ENCODE measurements at regions not wholly inside any gene's neighbourhood (a gene's known extent, or its start where the extent isn't known, plus 50 kb on each side); places are given as distances from the start of the nearest gene placed in this dataset.
"Not testable (repeated sequence)": the region's sequence is repeated elsewhere in the genome, so short reads cannot be mapped to it uniquely, and the experiment has no call there.

DNA sequence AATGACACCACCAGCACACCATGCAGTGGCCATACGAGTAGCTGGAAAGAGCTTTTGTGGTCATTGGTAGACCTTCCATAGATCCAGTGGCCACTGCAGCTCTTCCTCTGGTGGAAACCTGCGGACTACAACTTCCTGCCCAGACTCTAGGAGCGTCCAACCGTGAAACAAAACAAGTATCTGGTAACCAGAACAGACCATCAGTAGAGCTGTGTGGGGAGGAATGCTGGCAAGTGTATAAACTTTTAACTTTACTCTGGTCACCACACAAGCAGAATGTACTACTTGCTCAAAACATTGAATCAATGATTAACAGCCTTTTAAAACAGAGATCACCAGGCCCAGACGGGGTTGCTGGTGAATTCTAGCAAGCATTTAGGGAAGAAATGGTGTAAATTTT is 154.7 kb upstream of the DGKB start:
- H4K5ac ChIP-seq (ENCODE audit: insufficient read length, low read depth, low read length): no peak overlapping the region
- no peak overlapping the region for H3K23ac ChIP-seq (ENCODE audit: insufficient read length, low read depth, low read length)
- no peak overlapping the region for H4K91ac ChIP-seq (ENCODE audit: insufficient read length, low read depth, low read length)
- no peaks in the 10 kb centered on the region for H4K20me1 ChIP-seq (ENCODE audit: control insufficient read depth, insufficient read depth, insufficient read length)
- no peak overlapping the region for H4K8ac ChIP-seq (replicated peaks; ENCODE audit: insufficient read length, low read depth, low read length)
- no peak overlapping the region for H2BK15ac ChIP-seq (ENCODE audit: low read depth, low read length)
- H3K14ac ChIP-seq (ENCODE audit: insufficient read depth, low read length): no peak overlapping the region
- no peak overlapping the region for H3K4me3 Mint-ChIP-seq
- no peak overlapping the region for H2BK120ac ChIP-seq (ENCODE audit: low read depth, low read length, poor library complexity, severe bottlenecking)
- no peaks in the 10 kb centered on the region for H3K4me1 ChIP-seq (ENCODE audit: insufficient read depth, low read length)
- no peak overlapping the region for H2BK12ac ChIP-seq (ENCODE audit: insufficient read length, low read depth, low read length)
- H3K56ac ChIP-seq (ENCODE audit: insufficient read length, low read depth, low read length): no peak overlapping the region
- no peak overlapping the region for H2BK20ac ChIP-seq (ENCODE audit: low read depth, low read length, poor library complexity, severe bottlenecking)
- H3K79me1 ChIP-seq (ENCODE audit: insufficient read depth, low read depth, low read length, poor library complexity, severe bottlenecking): no peaks in the 10 kb centered on the region
- no peak overlapping the region for H2AFZ ChIP-seq (ENCODE audit: low read length)
- WGBS (ENCODE audit: extremely low coverage, insufficient read length, low lambda C conversion rate): no CpG with 5 or more reads among the region's 5 CpGs
- H3K4ac ChIP-seq (ENCODE audit: low read depth, low read length): no peak overlapping the region
- no peaks in the 10 kb centered on the region for H3K79me2 ChIP-seq (ENCODE audit: insufficient read depth, low read length)
- no peaks in the 10 kb centered on the region for H3K4me1 Mint-ChIP-seq
- peaks cover 9 to 14% (median 12%) of the 10 kb centered on the region in 3 experiments; a peak in 4 of 7 replicates for H3K36me3 Mint-ChIP-seq (ENCODE audit: insufficient read depth in 1 of 3, low read depth in 3 of 3)
- no peak overlapping the region for H3T11ph ChIP-seq (ENCODE audit: low read length)
- H3K9ac ChIP-seq (ENCODE audit: extremely low read depth, insufficient read length, low read length): no peak overlapping the region
- no peaks in the 10 kb centered on the region for H3K27me3 ChIP-seq (ENCODE audit: insufficient read depth, low read length)
- TF ChIP-seq CTCF (conservative IDR thresholded peaks at IDR 0.05): no peak
- no peak overlapping the region for H2BK5ac ChIP-seq (ENCODE audit: insufficient read length, low read length)
- H3K27ac Mint-ChIP-seq: 0 out of 7 replicates have a peak overlapping the region, but pooled peaks of 1 of the 3 experiments have one; percentile 35
- no peak overlapping the region for H3K4me2 ChIP-seq (ENCODE audit: insufficient read depth, insufficient read length, low read length)
- no peaks in the 10 kb centered on the region for H3K9me3 ChIP-seq (ENCODE audit: control insufficient read depth, low read depth, low read length)
- no peaks in the 10 kb centered on the region for H3K23me2 ChIP-seq (ENCODE audit: insufficient read length, low read depth, low read length, poor library complexity, severe bottlenecking)
- H2AK5ac ChIP-seq (ENCODE audit: insufficient read length, low read length): no peak overlapping the region
- peaks cover 11 to 15% of the 10 kb centered on the region in 2 experiments for H3K9me3 Mint-ChIP-seq
- DNase-seq: no peak
- no peaks in the 10 kb centered on the region for H3K27me3 Mint-ChIP-seq (ENCODE audit: low read depth)
- H3K18ac ChIP-seq (ENCODE audit: insufficient read length, low read depth, low read length): no peak overlapping the region
- H3K27ac ChIP-seq (ENCODE audit: insufficient read length, low read depth, low read length): no peak overlapping the region

- H2BK12ac ChIP-seq (ENCODE audit: insufficient read length, low read depth, low read length); H3K27me3 ChIP-seq (ENCODE audit: insufficient read depth, low read length); H2AK5ac ChIP-seq (ENCODE audit: insufficient read length, low read length); H3K79me2 ChIP-seq (ENCODE audit: insufficient read depth, low read length); H3K9ac ChIP-seq (ENCODE audit: extremely low read depth, insufficient read length, low read length); H3K4me1 ChIP-seq (ENCODE audit: insufficient read depth, low read length); H2BK15ac ChIP-seq (ENCODE audit: low read depth, low read length); DNase-seq; H2BK120ac ChIP-seq (ENCODE audit: low read depth, low read length, poor library complexity, severe bottlenecking); H3K4me3 Mint-ChIP-seq; H2AFZ ChIP-seq (ENCODE audit: low read length); H3K18ac ChIP-seq (ENCODE audit: insufficient read length, low read depth, low read length); H3K14ac ChIP-seq (ENCODE audit: insufficient read depth, low read length); H4K91ac ChIP-seq (ENCODE audit: insufficient read length, low read depth, low read length); H3K27ac Mint-ChIP-seq; H3K4me1 Mint-ChIP-seq; H3K4me2 ChIP-seq (ENCODE audit: insufficient read depth, insufficient read length, low read length); H3K9me3 ChIP-seq (ENCODE audit: control insufficient read depth, low read depth, low read length); H3K27ac ChIP-seq (ENCODE audit: insufficient read length, low read depth, low read length); H2BK20ac ChIP-seq (ENCODE audit: low read depth, low read length, poor library complexity, severe bottlenecking); H3K56ac ChIP-seq (ENCODE audit: insufficient read length, low read depth, low read length); H2BK5ac ChIP-seq (ENCODE audit: insufficient read length, low read length); H3K4ac ChIP-seq (ENCODE audit: low read depth, low read length); H3K27me3 Mint-ChIP-seq (ENCODE audit: low read depth); H3K79me1 ChIP-seq (ENCODE audit: insufficient read depth, low read depth, low read length, poor library complexity, severe bottlenecking); H3T11ph ChIP-seq (ENCODE audit: low read length); H3K23ac ChIP-seq (ENCODE audit: insufficient read length, low read depth, low read length); H4K5ac ChIP-seq (ENCODE audit: insufficient read length, low read depth, low read length); H4K20me1 ChIP-seq (ENCODE audit: control insufficient read depth, insufficient read depth, insufficient read length); H3K23me2 ChIP-seq (ENCODE audit: insufficient read length, low read depth, low read length, poor library complexity, severe bottlenecking); H4K8ac ChIP-seq (replicated peaks; ENCODE audit: insufficient read length, low read depth, low read length): not testable (repeated sequence)
- peaks cover 11 to 20% of the 10 kb centered on the region in 2 experiments for H3K9me3 Mint-ChIP-seq
- peaks cover 9 to 16% (median 14%) of the 10 kb centered on the region in 3 experiments; a peak in 5 of 7 replicates for H3K36me3 Mint-ChIP-seq (ENCODE audit: insufficient read depth in 1 of 3, low read depth in 3 of 3)
- whole genome bisulfite sequencing (ENCODE audit: extremely low coverage, insufficient read length, low lambda C conversion rate): no CpG with 5 or more reads among the region's 4 CpGs
These were observed 151.8 kb upstream of the DGKB start for GRCh38 chr7:15054304-15054703.

All from H9 (cell line).